H9 (cell line): ENCODE measurements at regions not wholly inside any gene's neighbourhood (a gene's known extent, or its start where the extent isn't known, plus 50 kb on each side); places are given as distances from the start of the nearest gene placed in this dataset.
"Not testable (repeated sequence)": the region's sequence is repeated elsewhere in the genome, so short reads cannot be mapped to it uniquely, and the experiment has no call there.

Experiments used
- DNase-seq: peaks from one replicate; pipeline ENCODE4 v3.0.0-alpha.2; 2017
- H2AFZ ChIP-seq: one replicate; pipeline ENCODE4 v1.6.1; 2013; ENCODE audit warnings: mild to moderate bottlenecking, low read length, control low read depth, moderate library complexity
- H2AK5ac ChIP-seq: 2 replicates; pipeline ENCODE4 v1.6.1; 2013; ENCODE audit warnings: low read length, control low read depth, mixed read lengths; ENCODE audit not compliant: insufficient read length
- H2BK120ac ChIP-seq: one replicate; pipeline ENCODE4 v1.6.1; 2013; ENCODE audit warnings: low read depth, mild to moderate bottlenecking, low read length, control low read depth, inconsistent platforms; ENCODE audit not compliant: poor library complexity, severe bottlenecking
- H2BK12ac ChIP-seq: 2 replicates; pipeline ENCODE4 v1.6.1; 2013; ENCODE audit warnings: low read length, control low read depth, mixed read lengths, low read depth; ENCODE audit not compliant: insufficient read length
- H2BK15ac ChIP-seq: 2 replicates; pipeline ENCODE4 v1.6.1; 2013; ENCODE audit warnings: low read depth, low read length, control low read depth
- H2BK20ac ChIP-seq: one replicate; pipeline ENCODE4 v1.6.1; 2013; ENCODE audit warnings: low read depth, mild to moderate bottlenecking, low read length, control low read depth, inconsistent platforms; ENCODE audit not compliant: poor library complexity, severe bottlenecking
- H2BK5ac ChIP-seq: 2 replicates; pipeline ENCODE4 v1.6.1; 2013; ENCODE audit warnings: low read length, control low read depth, mixed read lengths; ENCODE audit not compliant: insufficient read length
- H3K14ac ChIP-seq: 2 replicates; pipeline ENCODE4 v1.6.1; 2013; ENCODE audit warnings: low read length, control low read depth; ENCODE audit not compliant: insufficient read depth
- H3K18ac ChIP-seq: 2 replicates; pipeline ENCODE4 v1.6.1; 2013; ENCODE audit warnings: low read depth, mild to moderate bottlenecking, mixed read lengths, low read length, control low read depth; ENCODE audit not compliant: insufficient read length
- H3K23ac ChIP-seq: 2 replicates; pipeline ENCODE4 v1.6.1; 2013; ENCODE audit warnings: low read length, control low read depth, mixed read lengths, low read depth; ENCODE audit not compliant: insufficient read length
- H3K23me2 ChIP-seq: 2 replicates; pipeline ENCODE4 v1.6.1; 2013; ENCODE audit warnings: low read depth, mild to moderate bottlenecking, mixed read lengths, low read length, control low read depth; ENCODE audit not compliant: insufficient read length, poor library complexity, severe bottlenecking
- H3K27ac ChIP-seq: 2 replicates; pipeline ENCODE4 v1.5.1; 2013; ENCODE audit warnings: low read length, control low read depth, mixed read lengths, low read depth; ENCODE audit not compliant: insufficient read length
- H3K27me3 ChIP-seq: 2 replicates; pipeline ENCODE4 v1.6.1; 2013; ENCODE audit warnings: low read length, control low read depth, inconsistent platforms; ENCODE audit not compliant: insufficient read depth
- H3K4ac ChIP-seq: 2 replicates; pipeline ENCODE4 v1.6.1; 2013; ENCODE audit warnings: low read depth, mild to moderate bottlenecking, control low read depth, inconsistent platforms, low read length, moderate library complexity
- H3K4me1 ChIP-seq: 2 replicates; pipeline ENCODE4 v1.6.1; 2013; ENCODE audit warnings: low read length, control low read depth, inconsistent platforms; ENCODE audit not compliant: insufficient read depth
- H3K4me2 ChIP-seq: 2 replicates; pipeline ENCODE4 v1.6.1; 2013; ENCODE audit warnings: low read length, control low read depth, mixed read lengths; ENCODE audit not compliant: insufficient read length, insufficient read depth
- H3K56ac ChIP-seq: 2 replicates; pipeline ENCODE4 v1.6.1; 2013; ENCODE audit warnings: low read depth, mild to moderate bottlenecking, mixed read lengths, low read length, control low read depth; ENCODE audit not compliant: insufficient read length
- H3K79me1 ChIP-seq: 2 replicates; pipeline ENCODE4 v1.6.1; 2013; ENCODE audit warnings: low read depth, mild to moderate bottlenecking, moderate library complexity, low read length, control low read depth, inconsistent platforms; ENCODE audit not compliant: insufficient read depth, poor library complexity, severe bottlenecking
- H3K79me2 ChIP-seq: 2 replicates; pipeline ENCODE4 v1.6.1; 2013; ENCODE audit warnings: low read length, control low read depth, inconsistent platforms; ENCODE audit not compliant: insufficient read depth
- H3K9ac ChIP-seq: 2 replicates; pipeline ENCODE4 v1.6.1; 2013; ENCODE audit warnings: low read length, control low read depth, mixed read lengths; ENCODE audit not compliant: insufficient read length; ENCODE audit errors: extremely low read depth
- H3K9me3 ChIP-seq: one replicate; pipeline ENCODE4 v1.6.1; 2013; ENCODE audit warnings: low read depth, low read length, inconsistent platforms; ENCODE audit not compliant: control insufficient read depth
- H3T11ph ChIP-seq: one replicate; pipeline ENCODE4 v1.6.1; 2013; ENCODE audit warnings: mild to moderate bottlenecking, low read length, control low read depth, inconsistent platforms
- H4K20me1 ChIP-seq: one replicate; pipeline ENCODE4 v1.6.1; 2013; ENCODE audit not compliant: control insufficient read depth, insufficient read length, insufficient read depth
- H4K5ac ChIP-seq: 2 replicates; pipeline ENCODE4 v1.6.1; 2013; ENCODE audit warnings: low read depth, mild to moderate bottlenecking, mixed read lengths, low read length, control low read depth; ENCODE audit not compliant: insufficient read length
- H4K8ac ChIP-seq: replicated peaks from 2 replicates; pipeline ENCODE4 v1.6.1; 2013; ENCODE audit warnings: low read length, control low read depth, mixed read lengths, low read depth; ENCODE audit not compliant: insufficient read length
- H4K91ac ChIP-seq: 2 replicates; pipeline ENCODE4 v1.6.1; 2013; ENCODE audit warnings: low read depth, mild to moderate bottlenecking, moderate library complexity, mixed read lengths, low read length, control low read depth; ENCODE audit not compliant: insufficient read length
- H3K27ac Mint-ChIP-seq, 3 experiments: 2 replicates in 2 of 3; 3 replicates in 1 of 3; pipeline ENCODE4 v1.8.0; 2020 to 2021; ENCODE audit warnings: mixed read lengths in 3 of 3, mild to moderate bottlenecking in 1 of 3, moderate library complexity in 1 of 3
- H3K27me3 Mint-ChIP-seq: 2 replicates; pipeline ENCODE4 v1.8.0; 2021; ENCODE audit warnings: low read depth, mild to moderate bottlenecking, moderate library complexity, mixed read lengths
- H3K36me3 Mint-ChIP-seq, 3 experiments: 2 replicates in 2 of 3; 3 replicates in 1 of 3; pipeline ENCODE4 v1.8.0; 2020 to 2021; ENCODE audit warnings: low read depth in 3 of 3, mixed read lengths in 3 of 3; ENCODE audit not compliant: insufficient read depth in 1 of 3
- H3K4me1 Mint-ChIP-seq, 2 experiments: 2 replicates each; pipeline ENCODE4 v1.8.0; 2020; ENCODE audit warnings: mixed read lengths in 2 of 2
- H3K4me3 Mint-ChIP-seq, 2 experiments: 2 replicates in 1 of 2; 3 replicates in 1 of 2; pipeline ENCODE4 v1.8.0; 2020 to 2021; ENCODE audit warnings: mild to moderate bottlenecking in 2 of 2, mixed read lengths in 2 of 2, moderate library complexity in 1 of 2
- H3K9me3 Mint-ChIP-seq, 2 experiments: 2 replicates in 1 of 2; 3 replicates in 1 of 2; pipeline ENCODE4 v1.8.0; 2020; ENCODE audit warnings: mild to moderate bottlenecking in 2 of 2, mixed read lengths in 2 of 2, moderate library complexity in 1 of 2
- WGBS: extraction: QIAGEN DNeasy Blood & Tissue Kit; methylation state at CpG from one replicate; pipeline ENCODE4 v1.1.7; 2013; ENCODE audit warnings: missing lambda C conversion rate, low lambda C conversion rate, mixed read lengths; ENCODE audit not compliant: insufficient read length; ENCODE audit errors: extremely low coverage; 5-methylcytosine and 5-hydroxymethylcytosine counted together
- TF ChIP-seq, protein P1 (sequence below): fragments of 200-600 bp; sonication (generic); conservative IDR thresholded peaks from 3 replicates; pipeline ENCODE4 v1.8.0; 2021; ENCODE audit warnings: antibody characterized with exemption, mild to moderate bottlenecking

DNA sequence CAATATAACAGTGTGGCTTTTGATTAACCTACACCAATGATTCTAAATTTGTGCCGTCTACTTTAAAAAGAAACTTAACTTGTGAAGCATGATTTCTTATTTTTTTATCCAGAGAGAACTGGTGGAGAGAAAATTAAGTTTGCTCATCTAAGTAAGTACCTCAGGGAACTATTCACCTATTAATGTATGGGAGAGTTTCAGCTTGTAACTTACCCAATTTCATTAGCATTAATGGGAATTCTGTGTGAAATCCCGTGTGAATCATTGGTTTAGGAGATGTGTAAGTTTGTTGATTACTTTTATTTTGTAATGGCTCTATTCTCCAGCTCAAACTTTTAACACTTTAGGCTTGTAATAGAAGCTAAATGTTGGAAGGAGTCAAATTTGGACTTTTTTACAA is 1061.5 kb downstream of the TDRD15 start:
- Histone ChIP-seq H2AFZ (no peak overlapping the region), H2BK120ac (no peak overlapping the region), H4K8ac (no peak overlapping the region), H2BK5ac (no peak overlapping the region), H3K4me2 (no peak overlapping the region), H3K27me3 (no peaks in the 10 kb centered on the region), H3T11ph (no peak overlapping the region), H3K9ac (no peak overlapping the region), H3K79me1 (no peaks in the 10 kb centered on the region), H2BK12ac (no peak overlapping the region), H3K56ac (no peak overlapping the region), H3K79me2 (no peaks in the 10 kb centered on the region), H3K23me2 (no peaks in the 10 kb centered on the region), H4K20me1 (no peaks in the 10 kb centered on the region), H3K4ac (no peak overlapping the region), H3K4me1 (no peaks in the 10 kb centered on the region), H2BK20ac (no peak overlapping the region), H2BK15ac (no peak overlapping the region), H3K23ac (no peak overlapping the region), H3K18ac (no peak overlapping the region), H2AK5ac (no peak overlapping the region), H3K27ac (no peak overlapping the region), H3K14ac (no peak overlapping the region), H4K91ac (no peak overlapping the region), H4K5ac (no peak overlapping the region), H3K9me3 (no peaks in the 10 kb centered on the region)
- Mint-ChIP-seq H3K27ac (no peak overlapping the region), H3K4me1 (no peaks in the 10 kb centered on the region), H3K36me3 (peaks cover 0 to 5% (median 3%) of the 10 kb centered on the region in 3 experiments; a peak in 4 of 7 replicates), H3K27me3 (no peaks in the 10 kb centered on the region), H3K9me3 (peaks cover 6 to 7% of the 10 kb centered on the region in 2 experiments; a peak in 3 of 5 replicates), H3K4me3 (no peak overlapping the region)
- no CpG with 5 or more reads among the region's 2 CpGs for WGBS
- DNase-seq, result no peak
- TF ChIP-seq, protein P1, sequence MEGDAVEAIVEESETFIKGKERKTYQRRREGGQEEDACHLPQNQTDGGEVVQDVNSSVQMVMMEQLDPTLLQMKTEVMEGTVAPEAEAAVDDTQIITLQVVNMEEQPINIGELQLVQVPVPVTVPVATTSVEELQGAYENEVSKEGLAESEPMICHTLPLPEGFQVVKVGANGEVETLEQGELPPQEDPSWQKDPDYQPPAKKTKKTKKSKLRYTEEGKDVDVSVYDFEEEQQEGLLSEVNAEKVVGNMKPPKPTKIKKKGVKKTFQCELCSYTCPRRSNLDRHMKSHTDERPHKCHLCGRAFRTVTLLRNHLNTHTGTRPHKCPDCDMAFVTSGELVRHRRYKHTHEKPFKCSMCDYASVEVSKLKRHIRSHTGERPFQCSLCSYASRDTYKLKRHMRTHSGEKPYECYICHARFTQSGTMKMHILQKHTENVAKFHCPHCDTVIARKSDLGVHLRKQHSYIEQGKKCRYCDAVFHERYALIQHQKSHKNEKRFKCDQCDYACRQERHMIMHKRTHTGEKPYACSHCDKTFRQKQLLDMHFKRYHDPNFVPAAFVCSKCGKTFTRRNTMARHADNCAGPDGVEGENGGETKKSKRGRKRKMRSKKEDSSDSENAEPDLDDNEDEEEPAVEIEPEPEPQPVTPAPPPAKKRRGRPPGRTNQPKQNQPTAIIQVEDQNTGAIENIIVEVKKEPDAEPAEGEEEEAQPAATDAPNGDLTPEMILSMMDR, result no peak

GRCh38 chr2:22186261-22186828 is 1062.6 kb downstream of the TDRD15 start:
- not testable (repeated sequence) for H3K27me3 Mint-ChIP-seq, H3K14ac ChIP-seq, H2AK5ac ChIP-seq, H2BK20ac ChIP-seq, H3K9me3 ChIP-seq, H3K79me2 ChIP-seq, H2BK5ac ChIP-seq, H3K36me3 Mint-ChIP-seq, H3K4me1 Mint-ChIP-seq, H3K4me2 ChIP-seq, H3T11ph ChIP-seq, H3K23ac ChIP-seq, H3K18ac ChIP-seq, H3K4ac ChIP-seq, H3K79me1 ChIP-seq, H4K91ac ChIP-seq, H3K4me3 Mint-ChIP-seq, H3K4me1 ChIP-seq, H4K8ac ChIP-seq, H3K23me2 ChIP-seq, H3K27me3 ChIP-seq, H4K5ac ChIP-seq, H4K20me1 ChIP-seq, H2BK12ac ChIP-seq, H3K9ac ChIP-seq, H3K56ac ChIP-seq, H3K27ac Mint-ChIP-seq, H2AFZ ChIP-seq, DNase-seq, H2BK15ac ChIP-seq, H3K9me3 Mint-ChIP-seq, H2BK120ac ChIP-seq, H3K27ac ChIP-seq
- no CpG with 5 or more reads among the region's 38 CpGs for WGBS
